Esophagus squamous epithelium (tissue), 5 donors: ENCODE measurements at regions not wholly inside any gene's neighbourhood (a gene's known extent, or its start where the extent isn't known, plus 50 kb on each side); places are given as distances from the start of the nearest gene placed in this dataset.

Experiments
- DNase-seq: peaks from one replicate; lab custom pipeline; 2025; lab: John Stamatoyannopoulos, UW
- H3K27ac ChIP-seq, 4 donors: fragments of 200-600 bp; sonication (generic); one replicate each; pipeline ENCODE4 v1.5.1; 2016 to 2019; ENCODE audit warnings: mild to moderate bottlenecking in 1 of 4
- H3K27me3 ChIP-seq, 4 donors: fragments of 200-600 bp; sonication (generic); 1 replicate in 3 of 4; 2 replicates in 1 of 4; pipeline versions ENCODE4 v1.5.1 to v1.6.0; 2017 to 2021; ENCODE audit warnings: antibody characterized with exemption in 1 of 4
- H3K36me3 ChIP-seq, 3 donors: fragments of 200-600 bp; sonication (generic); one replicate each; pipeline ENCODE4 v1.5.1; 2016 to 2019
- H3K4me1 ChIP-seq, 3 donors: fragments of 200-600 bp; sonication (generic); one replicate each; pipeline ENCODE4 v1.5.1; 2017 to 2019
- H3K4me3 ChIP-seq, 4 donors: fragments of 200-600 bp; sonication (generic); 1 replicate in 3 of 4; 2 replicates in 1 of 4; pipeline ENCODE4 v1.5.1; 2016 to 2019; ENCODE audit warnings: mild to moderate bottlenecking in 2 of 4, moderate library complexity in 1 of 4
- H3K9me3 ChIP-seq, 3 donors: fragments of 200-600 bp; sonication (generic); one replicate each; pipeline ENCODE4 v1.5.1; 2016 to 2019
- CTCF ChIP-seq, 6 experiments: fragments of 450-650 bp in 4 of 6; fragments of 200-600 bp in 2 of 6; sonication (generic) in 2 of 6; IDR thresholded peaks; one replicate each; pipeline ENCODE4 v1.5.1; 2016 to 2019; ENCODE audit warnings: antibody characterized with exemption in 6 of 6, mild to moderate bottlenecking in 4 of 6, moderate library complexity in 4 of 6
- POLR2A ChIP-seq, 4 donors: fragments of 450-650 bp; IDR thresholded peaks; one replicate each; pipeline ENCODE4 v1.6.1; 2017; ENCODE audit warnings: antibody characterized with exemption in 4 of 4, mild to moderate bottlenecking in 4 of 4, moderate library complexity in 3 of 4
- WGBS, 2 donors: methylation state at CpG; one replicate each; pipeline ENCODE4 v1.1.5; 2018; 5-methylcytosine and 5-hydroxymethylcytosine counted together
- intact Hi-C: fragments of 100-400 bp; cut with DNase I; formaldehyde crosslinking; loops from one replicate; pipeline ENCODE4 v1.15.0; 2022
- donor health status: DM: yes; HTN: yes; CAD: no.

GRCh38 chr20:52738081-52738480 is 234.1 kb upstream of the TSHZ2 start:
- H3K27ac ChIP-seq = no peak overlapping the region
- TF ChIP-seq POLR2A (IDR thresholded peaks at IDR 0.05) = no peak
- TF ChIP-seq CTCF (IDR thresholded peaks at IDR 0.05) = no peak
- no peaks in the 10 kb centered on the region for H3K36me3 ChIP-seq
- intact Hi-C loops = no loop called here
- H3K9me3 ChIP-seq = no peaks in the 10 kb centered on the region
- H3K27me3 ChIP-seq = peaks cover 0 to 8% (median 0%) of the 10 kb centered on the region in 4 donors
- no peak for DNase-seq
- H3K4me3 ChIP-seq = no peak overlapping the region
- 83 to 98% methylated on average over 6 of the region's 6 CpGs for WGBS, 2 donors
- no peaks in the 10 kb centered on the region for H3K4me1 ChIP-seq

GRCh38 chr20:52736507-52736906 is 235.7 kb upstream of the TSHZ2 start:
- WGBS, 2 donors = 37 to 52% methylated on average over 2 of the region's 2 CpGs
- no peaks in the 10 kb centered on the region for H3K36me3 ChIP-seq
- H3K27ac ChIP-seq = no peak overlapping the region
- H3K4me3 ChIP-seq = no peak overlapping the region
- TF ChIP-seq CTCF (IDR thresholded peaks at IDR 0.05) (no peak), POLR2A (IDR thresholded peaks at IDR 0.05) (no peak)
- no peaks in the 10 kb centered on the region for H3K4me1 ChIP-seq
- DNase-seq = no peak
- H3K9me3 ChIP-seq = no peaks in the 10 kb centered on the region
- intact Hi-C loops = no loop called here
- H3K27me3 ChIP-seq = peaks cover 0 to 4% (median 0%) of the 10 kb centered on the region in 4 donors

- Histone ChIP-seq H3K4me3 (no peak overlapping the region), H3K27ac (no peak overlapping the region), H3K9me3 (peaks cover 0 to 4% (median 4%) of the 10 kb centered on the region in 3 donors), H3K4me1 (no peaks in the 10 kb centered on the region), H3K36me3 (no peaks in the 10 kb centered on the region), H3K27me3 (no peaks in the 10 kb centered on the region)
- no peak for TF ChIP-seq POLR2A (IDR thresholded peaks at IDR 0.05)
- TF ChIP-seq CTCF (IDR thresholded peaks at IDR 0.05) = no peak
- DNase-seq = no peak
- intact Hi-C loops = no loop called here
- 0 to 28% methylated on average over 1 to 3 of the region's 3 CpGs for WGBS, 2 donors
Measured at GRCh38 chr20:52731093-52731492, 241.1 kb upstream of the TSHZ2 start.

GRCh38 chr20:52727740-52728456 is 244.3 kb upstream of the TSHZ2 start:
- TF ChIP-seq CTCF (IDR thresholded peaks at IDR 0.05) (no peak), POLR2A (IDR thresholded peaks at IDR 0.05) (no peak)
- H3K9me3 ChIP-seq = peaks cover 0 to 4% (median 4%) of the 10 kb centered on the region in 3 donors
- no peak for DNase-seq
- 89 to 96% methylated on average over 12 to 14 of the region's 24 CpGs for WGBS, 2 donors
- H3K4me1 ChIP-seq = no peaks in the 10 kb centered on the region
- no peaks in the 10 kb centered on the region for H3K27me3 ChIP-seq
- intact Hi-C loops = no loop called here
- no peaks in the 10 kb centered on the region for H3K36me3 ChIP-seq
- no peak overlapping the region for H3K4me3 ChIP-seq
- no peak overlapping the region for H3K27ac ChIP-seq

- DNase-seq = no peak
- TF ChIP-seq POLR2A (IDR thresholded peaks at IDR 0.05) (no peak), CTCF (IDR thresholded peaks at IDR 0.05) (no peak)
- Histone ChIP-seq H3K4me1 (no peaks in the 10 kb centered on the region), H3K36me3 (no peaks in the 10 kb centered on the region), H3K4me3 (no peak overlapping the region), H3K27ac (no peak overlapping the region), H3K9me3 (no peaks in the 10 kb centered on the region), H3K27me3 (no peaks in the 10 kb centered on the region)
- intact Hi-C loops = no loop called here
- 72 to 79% methylated on average over 8 of the region's 8 CpGs for WGBS, 2 donors
Measured at GRCh38 chr20:52724541-52724940, 247.6 kb upstream of the TSHZ2 start.
